RWPE1 (cell line): ENCODE measurements at regions not wholly inside any gene's neighbourhood (a gene's known extent, or its start where the extent isn't known, plus 50 kb on each side); places are given as distances from the start of the nearest gene placed in this dataset.
A peak's percentile ranks its signal among the peaks of the same experiment; 100 is the strongest.

Experiments used
- CTCF ChIA-PET: fragments of 350-600 bp; sonication (Branson Sonifier 250); formaldehyde crosslinking; extraction: SDS; loops from one replicate; lab custom pipeline; 2021; lab: Yijun Ruan, JAX
- POLR2A ChIA-PET: fragments of 400-600 bp; formaldehyde crosslinking; extraction: SDS; loops from one replicate; lab custom pipeline; 2020; ENCODE audit warnings: antibody characterized with exemption; ENCODE audit not compliant: low non-redundant PET; lab: Yijun Ruan, JAX
- DNase-seq: peaks from one replicate; pipeline ENCODE4 v3.0.0; 2012; ENCODE audit warnings: low spot score
- H3K27ac ChIP-seq: fragments of 450-650 bp; 2 replicates; pipeline ENCODE4 v1.5.1; 2017
- CTCF ChIP-seq: fragments of 450-650 bp; conservative IDR thresholded peaks from 2 replicates; pipeline ENCODE4 v1.5.1; 2017; ENCODE audit warnings: low read depth, mild to moderate bottlenecking

- TF ChIP-seq CTCF = no peak
- CTCF ChIA-PET = no interaction called here
- POLR2A ChIA-PET = no interaction called here
- DNase-seq = no peak
- no peak overlapping the region for H3K27ac ChIP-seq
These were observed 248.5 kb downstream of the SOX9 start for GRCh38 chr17:72369366-72369765.

GRCh38 chr17:72370819-72371218 is 250.0 kb downstream of the SOX9 start:
- peak; percentile 67 for DNase-seq
- TF ChIP-seq CTCF = no peak
- POLR2A ChIA-PET = interaction anchor here (0.7 kb wide), 1 partner anchor 250 kb away, joined by 3 read pairs; the partner anchor contains the start of gene SOX9
- H3K27ac ChIP-seq = peak overlapping the region; percentile 67
- CTCF ChIA-PET = no interaction called here

GRCh38 chr17:72372185-72372584 is 251.4 kb downstream of the SOX9 start:
- peak overlapping the region; percentile 45 for H3K27ac ChIP-seq
- CTCF ChIA-PET = no interaction called here
- TF ChIP-seq CTCF = no peak
- POLR2A ChIA-PET = no interaction called here
- no peak for DNase-seq

- H3K27ac ChIP-seq = peak overlapping the region; percentile 70
- ChIA-PET CTCF (interaction anchor here (0.6 kb wide), 1 partner anchor 9 kb away, joined by 3 read pairs; no protein-coding TSS in a partner anchor), POLR2A (no interaction called here)
- DNase-seq = no peak
- TF ChIP-seq CTCF = no peak
These were observed 253.3 kb downstream of the SOX9 start for GRCh38 chr17:72373910-72374741.

- CTCF ChIA-PET = interaction anchor here (0.6 kb wide), 1 partner anchor 1186 kb away, joined by 4 read pairs; no protein-coding TSS in a partner anchor
- TF ChIP-seq CTCF = no peak
- POLR2A ChIA-PET = no interaction called here
- DNase-seq = no peak
- no peak overlapping the region for H3K27ac ChIP-seq
These were observed 255.9 kb downstream of the SOX9 start for GRCh38 chr17:72376526-72377345.
